Hepatocyte (in vitro differentiated cells): ENCODE measurements at regions not wholly inside any gene's neighbourhood (a gene's known extent, or its start where the extent isn't known, plus 50 kb on each side); places are given as distances from the start of the nearest gene placed in this dataset.

Experiments used
- DNase-seq: peaks from one replicate; pipeline ENCODE4 v3.0.0-alpha.2; 2016; ENCODE audit warnings: low spot score
- H2AFZ ChIP-seq: fragments of 200-600 bp; sonication (generic); 2 replicates; pipeline ENCODE4 v1.6.0; 2016; ENCODE audit warnings: antibody characterized with exemption, mild to moderate bottlenecking
- H3K27ac ChIP-seq: fragments of 200-600 bp; sonication (generic); 2 replicates; pipeline ENCODE4 v1.5.1; 2016; ENCODE audit warnings: mild to moderate bottlenecking
- H3K27me3 ChIP-seq: fragments of 200-600 bp; sonication (generic); 2 replicates; pipeline ENCODE4 v1.6.1; 2016
- H3K36me3 ChIP-seq: fragments of 200-600 bp; sonication (generic); replicated peaks from 2 replicates; pipeline ENCODE4 v1.5.1; 2016; ENCODE audit warnings: low read depth; ENCODE audit not compliant: insufficient read depth
- H3K4me1 ChIP-seq: fragments of 200-600 bp; sonication (generic); 2 replicates; pipeline ENCODE4 v1.5.1; 2016; ENCODE audit warnings: mild to moderate bottlenecking, moderate library complexity; ENCODE audit not compliant: insufficient read depth
- H3K4me2 ChIP-seq: fragments of 200-600 bp; sonication (generic); 2 replicates; pipeline ENCODE4 v1.6.0; 2016
- H3K4me3 ChIP-seq: fragments of 200-600 bp; sonication (generic); 2 replicates; pipeline ENCODE4 v1.5.1; 2016; ENCODE audit warnings: mild to moderate bottlenecking
- H3K79me2 ChIP-seq: fragments of 200-600 bp; sonication (generic); 2 replicates; pipeline ENCODE4 v1.6.0; 2017; ENCODE audit warnings: mild to moderate bottlenecking
- H3K9me2 ChIP-seq: fragments of 200-600 bp; sonication (generic); replicated peaks from 2 replicates; pipeline ENCODE4 v1.6.0; 2017; ENCODE audit warnings: mild to moderate bottlenecking; ENCODE audit not compliant: insufficient read depth
- H3K9me3 ChIP-seq: fragments of 200-600 bp; sonication (generic); 2 replicates; pipeline ENCODE4 v1.5.1; 2016; ENCODE audit warnings: low read depth, mild to moderate bottlenecking
- H4K20me1 ChIP-seq: fragments of 200-600 bp; sonication (generic); 2 replicates; pipeline ENCODE4 v1.6.0; 2016; ENCODE audit warnings: mild to moderate bottlenecking; ENCODE audit not compliant: insufficient read depth, poor library complexity, severe bottlenecking
- CTCF ChIP-seq: fragments of 200-600 bp; sonication (generic); IDR thresholded peaks from 2 replicates; pipeline ENCODE4 v1.5.1; 2016; ENCODE audit warnings: antibody characterized with exemption, mild to moderate bottlenecking; ENCODE audit not compliant: poor library complexity
- EZH2 ChIP-seq: fragments of 200-600 bp; sonication (generic); IDR thresholded peaks from 2 replicates; pipeline ENCODE4 v1.6.1; 2016; ENCODE audit warnings: antibody characterized with exemption, mild to moderate bottlenecking, borderline replicate concordance
- EZH2phosphoT487 ChIP-seq: fragments of 200-600 bp; sonication (generic); IDR thresholded peaks from one replicate; pipeline ENCODE4 v1.6.1; 2018; ENCODE audit warnings: antibody characterized with exemption, mild to moderate bottlenecking, low read depth, moderate library complexity; ENCODE audit not compliant: unreplicated experiment, severe bottlenecking
- WGBS: methylation state at CpG from one replicate; pipeline ENCODE4 v1.1.6; 2016; ENCODE audit warnings: low lambda C conversion rate; ENCODE audit errors: missing lambda C conversion rate; 5-methylcytosine and 5-hydroxymethylcytosine counted together

DNA sequence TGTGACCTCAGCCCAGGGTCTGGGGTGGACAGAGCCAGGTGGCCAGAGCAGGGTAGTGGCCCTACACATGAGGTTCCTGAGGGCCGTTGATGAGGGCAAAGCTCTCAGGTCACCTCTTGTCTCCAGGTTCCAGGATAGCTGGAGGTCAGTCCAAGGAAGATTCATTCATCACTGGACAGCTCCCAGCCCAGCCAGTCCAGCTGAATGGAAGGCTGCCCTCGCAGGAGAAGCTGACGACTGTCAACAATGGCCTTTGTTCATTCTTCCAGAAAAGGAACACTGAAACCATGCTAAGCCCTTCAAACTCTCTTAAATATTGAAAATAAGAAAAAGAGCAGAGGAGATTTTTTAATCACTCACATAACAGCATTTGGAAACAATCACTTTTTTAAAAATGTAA is 169.7 kb upstream of the TBCA start:
- Histone ChIP-seq H3K4me2 (no peak overlapping the region), H3K4me3 (no peak overlapping the region), H3K9me3 (no peaks in the 10 kb centered on the region), H3K4me1 (no peaks in the 10 kb centered on the region), H3K9me2 (no peaks in the 10 kb centered on the region), H4K20me1 (no peaks in the 10 kb centered on the region), H3K27ac (no peak overlapping the region), H2AFZ (no peak overlapping the region), H3K27me3 (peaks cover 16% of the 10 kb centered on the region), H3K36me3 (no peaks in the 10 kb centered on the region), H3K79me2 (no peaks in the 10 kb centered on the region)
- no peak for DNase-seq
- 62% methylated on average over 3 of the region's 3 CpGs for WGBS
- TF ChIP-seq CTCF (no peak), EZH2phosphoT487 (no peak), EZH2 (no peak)

- Histone ChIP-seq H3K9me3 (no peaks in the 10 kb centered on the region), H3K4me2 (no peak overlapping the region), H3K9me2 (no peaks in the 10 kb centered on the region), H3K27me3 (peaks cover 16% of the 10 kb centered on the region), H3K27ac (no peak overlapping the region), H4K20me1 (no peaks in the 10 kb centered on the region), H3K4me1 (no peaks in the 10 kb centered on the region), H3K36me3 (no peaks in the 10 kb centered on the region), H2AFZ (no peak overlapping the region), H3K79me2 (no peaks in the 10 kb centered on the region), H3K4me3 (no peak overlapping the region)
- TF ChIP-seq EZH2 (no peak), EZH2phosphoT487 (no peak), CTCF (no peak)
- WGBS = 94% methylated on average over 3 of the region's 3 CpGs
- no peak for DNase-seq
Measured at GRCh38 chr5:77944757-77945340, 168.7 kb upstream of the TBCA start.

DNA sequence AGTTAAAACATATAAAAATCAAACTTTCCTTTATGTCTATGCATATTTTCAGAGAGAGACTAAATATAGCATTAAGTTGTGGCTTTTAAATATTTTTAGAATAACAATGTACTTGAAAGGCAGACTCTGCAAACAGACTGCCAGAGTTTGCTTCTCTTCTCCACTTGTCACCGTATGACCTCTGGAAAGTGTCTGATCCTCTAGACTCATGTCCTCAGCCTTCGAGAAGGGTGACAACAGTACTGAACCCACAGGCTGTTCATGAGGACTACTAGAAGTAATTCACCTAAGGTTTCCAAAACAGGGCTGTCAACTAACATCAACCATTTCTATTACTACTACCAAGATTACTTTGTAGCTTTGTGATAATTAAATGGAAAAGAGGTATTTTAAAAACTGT is 167.7 kb upstream of the TBCA start:
- Histone ChIP-seq H3K9me3 (no peaks in the 10 kb centered on the region), H3K9me2 (no peaks in the 10 kb centered on the region), H3K4me1 (no peaks in the 10 kb centered on the region), H3K4me2 (no peak overlapping the region), H3K36me3 (no peaks in the 10 kb centered on the region), H3K27ac (no peak overlapping the region), H3K79me2 (no peaks in the 10 kb centered on the region), H3K27me3 (peaks cover 21% of the 10 kb centered on the region), H4K20me1 (no peaks in the 10 kb centered on the region), H3K4me3 (no peak overlapping the region), H2AFZ (no peak overlapping the region)
- no peak for DNase-seq
- TF ChIP-seq CTCF (no peak), EZH2 (no peak), EZH2phosphoT487 (no peak)
- WGBS = 60% methylated on average over 2 of the region's 2 CpGs

GRCh38 chr5:77942578-77943239 is 166.6 kb upstream of the TBCA start:
- TF ChIP-seq EZH2 (no peak), CTCF (no peak), EZH2phosphoT487 (no peak)
- no peak overlapping the region for H3K27ac ChIP-seq
- WGBS = 87% methylated on average over 10 of the region's 10 CpGs
- no peaks in the 10 kb centered on the region for H3K4me1 ChIP-seq
- H4K20me1 ChIP-seq = no peaks in the 10 kb centered on the region
- H3K4me3 ChIP-seq = no peak overlapping the region
- H2AFZ ChIP-seq = no peak overlapping the region
- H3K4me2 ChIP-seq = no peak overlapping the region
- H3K9me3 ChIP-seq = no peaks in the 10 kb centered on the region
- no peaks in the 10 kb centered on the region for H3K36me3 ChIP-seq
- no peaks in the 10 kb centered on the region for H3K79me2 ChIP-seq
- no peak for DNase-seq
- peaks cover 23% of the 10 kb centered on the region for H3K27me3 ChIP-seq
- no peaks in the 10 kb centered on the region for H3K9me2 ChIP-seq
